GM21619 (cell line): ENCODE measurements at regions not wholly inside any gene's neighbourhood (a gene's known extent, or its start where the extent isn't known, plus 50 kb on each side); places are given as distances from the start of the nearest gene placed in this dataset.

Experiments
- ATAC-seq: cut with Tn5 transposase; IDR thresholded peaks from one replicate; pipeline ENCODE4 v1.9.1; 2021; ENCODE audit not compliant: unreplicated experiment

GRCh38 chr1:209457401-209458125 lies 126.0 kb upstream of the CAMK1G start:
- ATAC-seq: no peak

GRCh38 chr1:209458921-209459320 lies 124.6 kb upstream of the CAMK1G start:
- ATAC-seq: no peak

GRCh38 chr1:209461168-209461567 lies 122.3 kb upstream of the CAMK1G start:
- no peak for ATAC-seq

GRCh38 chr1:209462433-209462832 lies 121.1 kb upstream of the CAMK1G start:
- no peak for ATAC-seq

- ATAC-seq: no peak
Measured at GRCh38 chr1:209463441-209463840, 120.1 kb upstream of the CAMK1G start.

GRCh38 chr1:209473025-209473424 lies 110.5 kb upstream of the CAMK1G start:
- no peak for ATAC-seq

GRCh38 chr1:209480345-209480744 lies 103.2 kb upstream of the CAMK1G start:
- ATAC-seq: no peak

- no peak for ATAC-seq
Measured at GRCh38 chr1:209483691-209484090, 99.8 kb upstream of the CAMK1G start.

- ATAC-seq: no peak
Measured at GRCh38 chr1:209484429-209484828, 99.1 kb upstream of the CAMK1G start.

GRCh38 chr1:209485167-209485566 lies 98.3 kb upstream of the CAMK1G start:
- ATAC-seq: no peak

- ATAC-seq: no peak
Measured at GRCh38 chr1:209485751-209486150, 97.8 kb upstream of the CAMK1G start.

- ATAC-seq: no peak
Measured at GRCh38 chr1:209486861-209487593, 96.5 kb upstream of the CAMK1G start.

- ATAC-seq: no peak
Measured at GRCh38 chr1:209490013-209490412, 93.5 kb upstream of the CAMK1G start.

GRCh38 chr1:209491031-209491430 lies 92.5 kb upstream of the CAMK1G start:
- ATAC-seq: no peak

GRCh38 chr1:209491496-209491895 lies 92.0 kb upstream of the CAMK1G start:
- ATAC-seq: no peak

- no peak for ATAC-seq
Measured at GRCh38 chr1:209491897-209492296, 91.6 kb upstream of the CAMK1G start.

GRCh38 chr1:209493559-209493958 lies 90.0 kb upstream of the CAMK1G start:
- no peak for ATAC-seq

GRCh38 chr1:209497729-209498128 lies 85.8 kb upstream of the CAMK1G start:
- ATAC-seq: no peak

- ATAC-seq: no peak
Measured at GRCh38 chr1:209500993-209501392, 82.5 kb upstream of the CAMK1G start.

GRCh38 chr1:209503196-209503595 lies 80.3 kb upstream of the CAMK1G start:
- no peak for ATAC-seq

GRCh38 chr1:209504571-209504970 lies 78.9 kb upstream of the CAMK1G start:
- no peak for ATAC-seq

GRCh38 chr1:209505044-209505443 lies 78.5 kb upstream of the CAMK1G start:
- no peak for ATAC-seq

- ATAC-seq: no peak
Measured at GRCh38 chr1:209506101-209506500, 77.4 kb upstream of the CAMK1G start.
